Ovary (tissue), 7 donors: ENCODE measurements at regions not wholly inside any gene's neighbourhood (a gene's known extent, or its start where the extent isn't known, plus 50 kb on each side); places are given as distances from the start of the nearest gene placed in this dataset.
A peak's percentile ranks its signal among the peaks of the same experiment; 100 is the strongest.

ENCODE experiments used
- DNase-seq, 5 donors: peaks; one replicate each; pipeline ENCODE4 v3.0.0-alpha.2; 2019 to 2020
- H3K27ac ChIP-seq, 2 donors: fragments of 200-600 bp; one replicate each; pipeline versions ENCODE4 v1.5.1 to v1.8.0; 2019 to 2022
- H3K27me3 ChIP-seq: fragments of 200-600 bp; one replicate; pipeline ENCODE4 v1.8.0; 2022
- H3K36me3 ChIP-seq: fragments of 200-600 bp; sonication (generic); one replicate; pipeline ENCODE4 v1.5.1; 2019
- H3K4me1 ChIP-seq: one replicate; pipeline ENCODE4 v1.8.1; 2013; ENCODE audit warnings: mild to moderate bottlenecking, moderate library complexity; ENCODE audit not compliant: insufficient read depth
- H3K4me3 ChIP-seq: fragments of 200-600 bp; sonication (generic); one replicate; pipeline ENCODE4 v1.5.1; 2017
- H3K9me3 ChIP-seq, 2 donors: fragments of 200-600 bp in 1 of 2; sonication (generic) in 1 of 2; one replicate each; pipeline versions ENCODE4 v1.5.1 to v1.8.1; 2013 to 2019; ENCODE audit warnings: mild to moderate bottlenecking in 1 of 2, moderate library complexity in 1 of 2
- CTCF ChIP-seq, 3 donors: fragments of 450-650 bp in 2 of 3; fragments of 200-600 bp in 1 of 3; IDR thresholded peaks; one replicate each; pipeline versions ENCODE4 v1.5.1 to v1.8.0; 2016 to 2022; ENCODE audit warnings: antibody characterized with exemption in 3 of 3, mild to moderate bottlenecking in 1 of 3
- EP300 ChIP-seq: sonication (generic); formaldehyde crosslinking; IDR thresholded peaks from one replicate; pipeline ENCODE4 v1.6.1; 2017; ENCODE audit warnings: antibody characterized with exemption
- POLR2A ChIP-seq: fragments of 450-650 bp; IDR thresholded peaks from one replicate; pipeline ENCODE4 v1.6.1; 2017; ENCODE audit warnings: antibody characterized with exemption, mild to moderate bottlenecking, moderate library complexity
- WGBS, 3 donors: extraction: QIAGEN DNeasy Blood & Tissue Kit in 1 of 3; methylation state at CpG; one replicate each; pipeline versions ENCODE4 v1.1.5 to v1.1.7; 2013 to 2017; 5-methylcytosine and 5-hydroxymethylcytosine counted together
- intact Hi-C, 4 donors: fragments of 100-400 bp; cut with DNase I; formaldehyde crosslinking; loops; one replicate each; pipeline versions ENCODE4 v1.11.0 to v1.15.1; 2022 to 2023
- donor health status: DM: no; HTN: no; CAD: no; lungs with moderate emphysema.
- donor health status: DM: no; HTN: no; CAD: no.
- donor health status: Bipolar disorder and iron deficiency.
- donor health status: DM: no; HTN: no; CAD: no.
- donor health status: DM: yes; HTN: yes; CAD: no.

- no peak for TF ChIP-seq EP300
- no peak for TF ChIP-seq POLR2A
- no peak for TF ChIP-seq CTCF (IDR thresholded peaks at IDR 0.05)
- H3K9me3 ChIP-seq: no peaks in the 10 kb centered on the region
- H3K36me3 ChIP-seq: no peaks in the 10 kb centered on the region
- H3K4me1 ChIP-seq: peaks cover 17% of the 10 kb centered on the region
- intact Hi-C loops: no loop called here
- peak overlapping the region in 1 of 2 donors; percentile 72 for H3K27ac ChIP-seq
- no peak overlapping the region for H3K4me3 ChIP-seq
- DNase-seq: no peak
- no peaks in the 10 kb centered on the region for H3K27me3 ChIP-seq
- 11 to 42% (median 13%) methylated on average over 5 of the region's 5 CpGs for WGBS, 3 donors
These were observed 57.2 kb upstream of the SMAD6 start for GRCh38 chr15:66644869-66645268.

- H3K4me1 ChIP-seq: peaks cover 17% of the 10 kb centered on the region
- no peaks in the 10 kb centered on the region for H3K36me3 ChIP-seq
- H3K27me3 ChIP-seq: no peaks in the 10 kb centered on the region
- TF ChIP-seq CTCF (IDR thresholded peaks at IDR 0.05) (no peak), POLR2A (no peak), EP300 (no peak)
- WGBS, 3 donors: 65 to 73% (median 69%) methylated on average over 9 of the region's 9 CpGs
- DNase-seq: no peak
- intact Hi-C loops: no loop called here
- no peak overlapping the region for H3K4me3 ChIP-seq
- H3K9me3 ChIP-seq: no peaks in the 10 kb centered on the region
- no peak overlapping the region for H3K27ac ChIP-seq
These were observed 55.7 kb upstream of the SMAD6 start for GRCh38 chr15:66646308-66646707.

- Histone ChIP-seq H3K27me3 (no peaks in the 10 kb centered on the region), H3K9me3 (no peaks in the 10 kb centered on the region), H3K4me1 (peaks cover 17% of the 10 kb centered on the region), H3K36me3 (no peaks in the 10 kb centered on the region), H3K27ac (peak overlapping the region in 1 of 2 donors; percentile 29), H3K4me3 (no peak overlapping the region)
- DNase-seq: no peak
- intact Hi-C loops: no loop called here
- no peak for TF ChIP-seq POLR2A
- no peak for TF ChIP-seq EP300
These were observed 55.2 kb upstream of the SMAD6 start for GRCh38 chr15:66646799-66647198.

- TF ChIP-seq POLR2A (no peak), CTCF (IDR thresholded peaks at IDR 0.05) (no peak), EP300 (no peak)
- DNase-seq: peak; percentile 70 to 83 (median 74)
- intact Hi-C loops: no loop called here
- peak overlapping the region in 1 of 2 donors; percentile 29 for H3K27ac ChIP-seq
- H3K27me3 ChIP-seq: no peaks in the 10 kb centered on the region
- peaks cover 17% of the 10 kb centered on the region for H3K4me1 ChIP-seq
- WGBS, 3 donors: 17 to 22% (median 19%) methylated on average over 14 to 16 of the region's 16 CpGs
- no peaks in the 10 kb centered on the region for H3K9me3 ChIP-seq
- no peaks in the 10 kb centered on the region for H3K36me3 ChIP-seq
- H3K4me3 ChIP-seq: no peak overlapping the region
These were observed 54.7 kb upstream of the SMAD6 start for GRCh38 chr15:66647358-66647757.

- Histone ChIP-seq H3K36me3 (no peaks in the 10 kb centered on the region), H3K27me3 (no peaks in the 10 kb centered on the region), H3K4me1 (peaks cover 18% of the 10 kb centered on the region), H3K4me3 (no peak overlapping the region), H3K9me3 (no peaks in the 10 kb centered on the region), H3K27ac (no peak overlapping the region)
- 82 to 100% (median 83%) methylated on average over 3 of the region's 3 CpGs for WGBS, 3 donors
- DNase-seq: no peak
- intact Hi-C loops: no loop called here
- TF ChIP-seq EP300 (no peak), CTCF (IDR thresholded peaks at IDR 0.05) (no peak), POLR2A (no peak)
These were observed 53.4 kb upstream of the SMAD6 start for GRCh38 chr15:66648588-66648987.
